ENCODE measurements at regions not wholly inside any gene's neighbourhood (a gene's known extent, or its start where the extent isn't known, plus 50 kb on each side); places are given as distances from the start of the nearest gene placed in this dataset.

DNA sequence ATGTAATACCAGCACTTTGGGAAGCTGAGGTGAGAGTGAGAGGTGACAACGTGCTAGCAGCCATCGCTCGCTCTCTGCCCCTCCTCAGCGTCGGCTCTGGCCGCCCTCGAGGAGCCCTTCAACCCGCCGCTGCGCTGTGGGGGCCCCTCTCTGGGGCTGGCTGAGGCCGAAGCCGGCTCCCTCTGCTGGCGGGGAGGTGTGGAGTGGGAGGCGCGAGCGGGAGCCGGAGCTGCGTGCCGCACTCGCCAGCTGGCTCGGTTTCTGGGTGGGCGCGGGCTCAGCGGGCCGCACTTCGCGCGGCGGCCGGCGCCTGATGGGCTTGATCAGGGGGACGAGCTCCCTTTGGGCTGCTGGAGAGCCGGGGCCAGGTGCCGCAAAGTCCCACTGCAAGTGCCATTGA, 98.9 kb upstream of the UBASH3B start:
- no peak overlapping the region for H3K27ac ChIP-seq (ENCODE audit: low read length)
- H3K9ac ChIP-seq (ENCODE audit: low read depth, low read length): no peak overlapping the region
- H2AFZ ChIP-seq (ENCODE audit: low read depth, low read length): no peak overlapping the region
- ATAC-seq (ENCODE audit: insufficient read depth, low read depth) (no peak), DNase-seq (no peak)
- H3K36me3 ChIP-seq (ENCODE audit: insufficient read depth, low read length): no peaks in the 10 kb centered on the region
- H3K27me3 ChIP-seq (ENCODE audit: insufficient read depth, low read length, poor library complexity): no peaks in the 10 kb centered on the region
- H3K79me2 ChIP-seq (ENCODE audit: insufficient read depth, low read length): no peaks in the 10 kb centered on the region
- H3K4me1 ChIP-seq (ENCODE audit: insufficient read depth, low read length): no peaks in the 10 kb centered on the region
- no peaks in the 10 kb centered on the region for H4K20me1 ChIP-seq (ENCODE audit: insufficient read depth, low read length)
- TF ChIP-seq, protein P1, sequence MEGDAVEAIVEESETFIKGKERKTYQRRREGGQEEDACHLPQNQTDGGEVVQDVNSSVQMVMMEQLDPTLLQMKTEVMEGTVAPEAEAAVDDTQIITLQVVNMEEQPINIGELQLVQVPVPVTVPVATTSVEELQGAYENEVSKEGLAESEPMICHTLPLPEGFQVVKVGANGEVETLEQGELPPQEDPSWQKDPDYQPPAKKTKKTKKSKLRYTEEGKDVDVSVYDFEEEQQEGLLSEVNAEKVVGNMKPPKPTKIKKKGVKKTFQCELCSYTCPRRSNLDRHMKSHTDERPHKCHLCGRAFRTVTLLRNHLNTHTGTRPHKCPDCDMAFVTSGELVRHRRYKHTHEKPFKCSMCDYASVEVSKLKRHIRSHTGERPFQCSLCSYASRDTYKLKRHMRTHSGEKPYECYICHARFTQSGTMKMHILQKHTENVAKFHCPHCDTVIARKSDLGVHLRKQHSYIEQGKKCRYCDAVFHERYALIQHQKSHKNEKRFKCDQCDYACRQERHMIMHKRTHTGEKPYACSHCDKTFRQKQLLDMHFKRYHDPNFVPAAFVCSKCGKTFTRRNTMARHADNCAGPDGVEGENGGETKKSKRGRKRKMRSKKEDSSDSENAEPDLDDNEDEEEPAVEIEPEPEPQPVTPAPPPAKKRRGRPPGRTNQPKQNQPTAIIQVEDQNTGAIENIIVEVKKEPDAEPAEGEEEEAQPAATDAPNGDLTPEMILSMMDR (IDR thresholded peaks at IDR 0.05; ENCODE audit: borderline replicate concordance, extremely low read depth, low read length, poor library complexity, severe bottlenecking): peak; percentile 4
- TF ChIP-seq EZH2 (IDR thresholded peaks at IDR 0.05; ENCODE audit: borderline replicate concordance, low read depth, low read length, severe bottlenecking): no peak
- H3K4me2 ChIP-seq (ENCODE audit: insufficient read depth, low read length): no peak overlapping the region
- no peaks in the 10 kb centered on the region for H3K9me3 ChIP-seq (ENCODE audit: insufficient read depth, low read length, severe bottlenecking)
- no peak overlapping the region for H3K4me3 ChIP-seq (ENCODE audit: low read depth in 1 of 2, low read length in 2 of 2)

DNA sequence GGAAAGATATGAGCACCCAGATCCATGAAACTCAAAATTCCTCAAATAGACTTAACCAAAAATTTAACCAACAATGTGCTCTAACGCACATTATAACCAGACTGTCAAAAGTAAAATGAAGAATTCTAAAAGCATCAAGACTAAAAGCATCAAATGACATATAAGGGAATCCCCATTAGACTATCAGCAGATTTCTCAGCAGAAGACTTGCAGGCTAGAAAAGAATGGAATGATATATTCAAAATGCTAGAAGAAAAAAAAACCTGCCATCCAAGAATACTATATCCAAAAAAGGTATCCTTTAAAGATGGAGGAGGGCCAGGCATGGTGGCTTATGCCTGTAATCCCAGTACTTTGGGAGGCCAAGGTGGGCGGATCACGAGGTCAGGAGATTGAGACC, 117.5 kb upstream of the UBASH3B start:
- no peaks in the 10 kb centered on the region for H3K4me1 ChIP-seq (ENCODE audit: insufficient read depth, low read length)
- no peaks in the 10 kb centered on the region for H3K36me3 ChIP-seq (ENCODE audit: insufficient read depth, low read length)
- H3K79me2 ChIP-seq (ENCODE audit: insufficient read depth, low read length): no peaks in the 10 kb centered on the region
- H3K27me3 ChIP-seq (ENCODE audit: insufficient read depth, low read length, poor library complexity): peaks cover 3% of the 10 kb centered on the region
- no peak overlapping the region for H3K27ac ChIP-seq (ENCODE audit: low read length)
- H4K20me1 ChIP-seq (ENCODE audit: insufficient read depth, low read length): no peaks in the 10 kb centered on the region
- ATAC-seq (ENCODE audit: insufficient read depth, low read depth): no peak
- peaks cover 4% of the 10 kb centered on the region for H3K9me3 ChIP-seq (ENCODE audit: insufficient read depth, low read length, severe bottlenecking)
- no peak overlapping the region for H2AFZ ChIP-seq (ENCODE audit: low read depth, low read length)
- no peak overlapping the region for H3K9ac ChIP-seq (ENCODE audit: low read depth, low read length)
- no peak overlapping the region for H3K4me3 ChIP-seq (ENCODE audit: low read depth in 1 of 2, low read length in 2 of 2)
- no peak for DNase-seq
- no peak for TF ChIP-seq EZH2 (IDR thresholded peaks at IDR 0.05; ENCODE audit: borderline replicate concordance, low read depth, low read length, severe bottlenecking)
- TF ChIP-seq, protein P1 (IDR thresholded peaks at IDR 0.05; ENCODE audit: borderline replicate concordance, extremely low read depth, low read length, poor library complexity, severe bottlenecking): no peak
- H3K4me2 ChIP-seq (ENCODE audit: insufficient read depth, low read length): no peak overlapping the region

DNA sequence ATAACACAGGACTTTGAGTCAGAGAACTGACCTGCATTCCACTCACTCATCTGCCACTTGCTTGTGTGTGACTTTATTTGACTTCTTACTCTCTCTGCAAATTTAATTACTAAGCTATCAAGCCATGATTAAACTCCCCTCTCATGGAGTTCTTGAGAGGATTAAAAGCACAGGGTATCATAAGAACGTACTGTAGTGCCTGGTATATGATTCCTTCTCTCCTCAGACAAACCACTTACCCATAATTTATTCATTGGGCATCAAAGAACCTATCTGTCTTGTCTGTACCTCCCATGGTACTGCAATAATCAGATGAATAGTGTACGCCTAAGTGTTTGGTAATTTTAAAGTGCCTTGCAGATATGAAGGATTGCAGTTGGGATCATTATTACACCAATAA, 130.6 kb upstream of the UBASH3B start:
- Histone ChIP-seq H3K79me2 (ENCODE audit: insufficient read depth, low read length) (no peaks in the 10 kb centered on the region), H3K9ac (ENCODE audit: low read depth, low read length) (no peak overlapping the region), H3K27me3 (ENCODE audit: insufficient read depth, low read length, poor library complexity) (peaks cover 12% of the 10 kb centered on the region), H3K27ac (ENCODE audit: low read length) (no peak overlapping the region), H3K4me2 (ENCODE audit: insufficient read depth, low read length) (no peak overlapping the region), H3K4me3 (ENCODE audit: low read depth in 1 of 2, low read length in 2 of 2) (no peak overlapping the region), H3K4me1 (ENCODE audit: insufficient read depth, low read length) (no peaks in the 10 kb centered on the region), H3K9me3 (ENCODE audit: insufficient read depth, low read length, severe bottlenecking) (no peaks in the 10 kb centered on the region), H3K36me3 (ENCODE audit: insufficient read depth, low read length) (no peaks in the 10 kb centered on the region), H4K20me1 (ENCODE audit: insufficient read depth, low read length) (no peaks in the 10 kb centered on the region), H2AFZ (ENCODE audit: low read depth, low read length) (no peak overlapping the region)
- no peak for TF ChIP-seq EZH2 (IDR thresholded peaks at IDR 0.05; ENCODE audit: borderline replicate concordance, low read depth, low read length, severe bottlenecking)
- DNase-seq (no peak), ATAC-seq (ENCODE audit: insufficient read depth, low read depth) (no peak)

DNA sequence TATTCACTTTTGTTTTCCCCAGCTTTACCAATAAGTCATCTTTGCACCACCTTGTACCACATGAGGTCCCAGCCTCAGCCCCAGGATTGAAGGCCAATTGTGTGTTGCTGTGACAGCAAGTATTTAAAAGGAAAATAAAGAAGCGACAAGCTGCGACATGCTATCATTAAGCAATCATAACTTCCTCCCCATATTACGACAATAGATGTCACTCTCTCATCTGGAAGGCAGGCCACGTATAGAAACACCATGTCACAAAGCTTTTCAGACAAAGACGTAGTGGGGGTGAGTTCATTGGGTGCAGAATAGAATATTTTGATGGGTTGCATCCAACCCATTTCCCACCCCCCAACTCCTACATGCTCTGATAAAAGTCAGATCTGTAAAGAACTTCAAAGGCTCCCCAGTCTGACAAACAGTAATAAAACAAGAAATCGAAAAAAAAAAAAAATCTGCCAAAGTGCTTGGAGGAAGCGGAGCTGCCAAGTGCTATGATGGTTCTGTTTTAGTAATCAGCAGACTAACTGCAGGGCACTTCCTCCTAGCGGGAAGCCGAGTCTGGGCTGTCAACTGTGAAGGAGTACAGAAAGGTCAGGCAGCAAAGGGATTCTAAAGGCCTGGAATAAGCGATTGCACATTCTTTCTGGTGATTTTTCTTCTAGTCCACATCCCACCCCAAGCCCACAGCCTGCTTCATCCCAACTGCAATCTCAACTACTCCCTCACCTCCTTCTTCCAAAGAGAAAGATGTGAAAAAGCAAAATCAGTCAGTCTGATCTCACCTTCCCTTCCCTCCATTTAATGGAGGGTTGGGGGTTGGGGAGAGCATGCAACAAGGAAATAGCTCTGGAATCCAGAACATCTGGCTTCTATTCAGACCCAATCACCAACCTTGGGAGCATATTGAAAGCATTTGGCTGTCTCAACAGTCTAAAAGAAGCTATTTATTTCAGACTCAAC, 131.4 kb upstream of the UBASH3B start:
- peaks cover 12% of the 10 kb centered on the region for H3K27me3 ChIP-seq (ENCODE audit: insufficient read depth, low read length, poor library complexity)
- no peak overlapping the region for H3K27ac ChIP-seq (ENCODE audit: low read length)
- H2AFZ ChIP-seq (ENCODE audit: low read depth, low read length): no peak overlapping the region
- H3K9me3 ChIP-seq (ENCODE audit: insufficient read depth, low read length, severe bottlenecking): no peaks in the 10 kb centered on the region
- no peaks in the 10 kb centered on the region for H3K36me3 ChIP-seq (ENCODE audit: insufficient read depth, low read length)
- no peak overlapping the region for H3K4me2 ChIP-seq (ENCODE audit: insufficient read depth, low read length)
- no peak overlapping the region for H3K9ac ChIP-seq (ENCODE audit: low read depth, low read length)
- H3K4me1 ChIP-seq (ENCODE audit: insufficient read depth, low read length): no peaks in the 10 kb centered on the region
- H4K20me1 ChIP-seq (ENCODE audit: insufficient read depth, low read length): no peaks in the 10 kb centered on the region
- ATAC-seq (ENCODE audit: insufficient read depth, low read depth): no peak
- TF ChIP-seq, protein P1 (IDR thresholded peaks at IDR 0.05; ENCODE audit: borderline replicate concordance, extremely low read depth, low read length, poor library complexity, severe bottlenecking): no peak
- TF ChIP-seq EZH2 (IDR thresholded peaks at IDR 0.05; ENCODE audit: borderline replicate concordance, low read depth, low read length, severe bottlenecking): no peak
- DNase-seq: no peak
- no peaks in the 10 kb centered on the region for H3K79me2 ChIP-seq (ENCODE audit: insufficient read depth, low read length)
- H3K4me3 ChIP-seq (ENCODE audit: low read depth in 1 of 2, low read length in 2 of 2): no peak overlapping the region
